Tongue (tissue), 1 donor: ENCODE measurements at regions not wholly inside any gene's neighbourhood (a gene's known extent, or its start where the extent isn't known, plus 50 kb on each side); places are given as distances from the start of the nearest gene placed in this dataset.

Experiments
- DNase-seq: peaks from one replicate; pipeline ENCODE4 v3.0.0-alpha.2; 2015

DNA sequence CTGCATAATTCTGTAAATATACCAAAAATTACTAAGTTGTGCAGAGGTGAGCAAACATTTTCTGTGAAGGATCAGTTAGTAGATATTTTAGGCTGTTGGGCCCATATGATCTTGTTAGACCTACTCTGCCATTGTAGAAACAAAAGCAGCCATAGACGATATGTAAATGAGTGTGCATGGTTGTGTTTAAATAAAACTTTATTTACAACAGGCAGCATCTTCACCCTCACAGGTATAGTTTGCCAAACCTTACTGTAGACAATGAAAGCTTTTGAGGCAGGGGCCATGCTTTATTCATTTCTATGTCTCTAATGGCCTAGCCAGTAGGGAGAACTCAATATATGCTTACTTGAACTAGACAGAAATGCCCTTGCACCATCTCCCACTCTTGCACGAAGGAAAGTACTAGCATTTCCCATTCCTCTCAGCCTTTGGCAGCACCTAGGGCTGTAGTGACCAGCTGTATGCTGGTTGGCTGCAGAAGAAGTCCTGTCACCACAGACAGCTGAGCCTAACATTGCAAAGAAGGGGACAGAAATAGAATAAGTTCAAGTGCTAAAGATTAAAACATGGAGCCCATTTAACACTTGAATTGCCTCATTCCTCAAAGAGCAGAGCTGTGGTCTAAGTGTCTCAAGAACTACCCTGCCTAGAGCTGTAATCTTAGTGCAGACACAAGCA is 305.1 kb upstream of the MGAT5 start:
- DNase-seq = peak; percentile 49

DNA sequence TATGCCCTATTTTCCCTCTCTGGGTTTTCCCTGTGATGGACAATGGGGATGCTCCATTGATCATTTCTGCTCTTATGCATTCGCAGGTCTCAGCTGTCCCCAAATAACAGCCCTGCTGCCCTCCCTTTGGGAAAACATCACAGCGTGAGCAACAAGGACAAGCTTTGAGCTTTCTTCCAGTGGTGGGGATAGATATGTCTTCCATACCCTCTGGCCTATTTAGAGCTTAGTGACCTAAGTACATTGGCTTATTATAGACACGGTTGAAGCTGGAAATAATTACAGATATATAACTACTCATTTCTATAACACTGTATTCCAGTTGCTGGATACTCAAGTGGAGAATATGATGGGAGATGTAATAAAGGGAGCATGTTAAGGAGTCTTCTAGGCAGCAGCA is 304.3 kb upstream of the MGAT5 start:
- peak; percentile 12 for DNase-seq

DNA sequence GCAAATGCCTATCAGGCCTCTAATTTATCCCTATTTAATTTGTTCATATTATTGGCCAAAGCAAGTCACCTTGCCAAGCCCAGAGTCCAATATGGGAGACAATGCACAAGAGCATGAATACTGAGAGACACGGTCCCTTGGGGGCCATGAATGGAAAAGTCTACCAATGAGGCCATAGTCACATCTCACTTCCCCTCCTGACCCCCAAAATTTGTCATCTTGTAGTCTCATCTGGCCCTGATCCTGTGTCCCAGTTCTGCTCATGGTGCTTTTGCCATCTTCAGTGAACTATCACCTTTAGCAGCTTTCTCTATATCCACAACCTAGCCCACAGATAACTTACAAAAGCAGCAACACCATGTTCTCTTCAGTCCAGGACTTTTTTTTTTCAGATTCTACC is 302.7 kb upstream of the MGAT5 start:
- no peak for DNase-seq

DNA sequence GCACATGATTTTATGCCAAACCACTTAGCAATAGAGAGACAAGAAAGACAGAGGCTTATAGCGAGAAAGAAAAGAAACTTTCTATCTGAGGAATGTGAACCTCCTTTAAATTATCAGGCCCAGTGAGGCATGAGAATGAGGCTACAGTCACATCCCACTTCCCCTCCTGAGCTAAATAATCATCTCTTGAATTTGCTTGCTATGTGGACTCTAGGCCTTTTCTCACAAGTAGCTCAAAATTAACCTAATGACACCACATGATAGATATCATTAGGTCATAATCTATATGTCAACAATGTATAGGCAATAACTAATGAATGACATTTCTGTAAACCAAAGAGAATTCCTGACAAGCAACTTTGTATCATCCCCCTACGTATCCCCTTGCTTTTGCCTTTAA is 301.5 kb upstream of the MGAT5 start:
- no peak for DNase-seq

DNA sequence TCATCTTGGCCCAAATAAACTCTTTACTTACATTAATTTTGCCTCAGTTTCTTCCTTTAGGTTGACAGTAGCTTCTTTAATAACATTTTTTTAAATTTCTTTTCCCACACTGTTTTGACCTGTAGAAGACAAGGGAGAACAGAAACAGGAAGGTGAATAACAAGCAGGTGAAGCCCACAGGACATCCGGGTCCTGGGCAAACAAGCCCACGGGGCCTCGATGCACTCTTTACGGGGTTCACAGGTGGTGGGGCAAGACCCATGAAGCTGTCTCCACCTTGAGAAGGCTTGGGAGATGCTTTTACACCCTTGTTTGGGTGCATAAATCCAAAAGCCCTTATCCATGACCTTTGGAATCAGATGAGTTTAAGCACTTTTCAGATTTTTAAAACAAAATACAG is 301.0 kb upstream of the MGAT5 start:
- no peak for DNase-seq

DNA sequence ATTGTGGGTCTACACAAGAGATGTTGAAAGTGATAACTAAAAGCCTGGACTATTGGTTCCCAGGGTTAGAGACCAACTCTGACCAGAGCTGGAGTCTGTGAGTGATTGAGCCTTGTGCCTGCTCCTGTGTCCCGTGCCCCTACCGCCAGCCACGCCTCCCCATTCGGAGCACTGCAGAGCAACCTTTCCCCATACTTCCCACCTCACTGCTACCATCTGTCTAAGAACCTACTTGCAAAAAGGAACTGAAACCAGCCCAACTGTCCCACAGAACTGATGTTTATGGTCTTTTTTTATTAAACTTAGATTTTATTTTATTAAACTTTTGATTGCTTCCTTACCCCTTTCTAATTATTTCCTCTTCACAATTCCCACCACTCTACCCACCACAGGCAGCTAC is 300.3 kb upstream of the MGAT5 start:
- DNase-seq = no peak

DNA sequence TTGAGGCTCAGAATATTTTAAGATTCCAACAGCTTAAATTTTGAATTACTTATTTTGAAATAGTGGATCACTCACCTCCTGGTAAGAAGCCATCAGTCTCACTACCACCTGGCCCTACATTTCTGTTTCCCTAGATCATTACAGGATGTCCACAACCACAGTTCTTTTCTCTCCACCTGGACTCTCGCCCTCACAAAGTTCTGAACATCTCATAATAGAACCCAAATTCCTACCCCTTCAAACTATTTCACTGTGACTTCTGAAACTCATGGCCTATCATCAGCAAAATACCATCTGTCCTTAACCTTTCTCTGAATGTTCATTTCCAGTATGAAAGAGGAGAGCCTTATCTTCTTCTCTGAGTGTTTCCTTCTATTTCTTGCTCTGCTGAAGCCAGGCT is 299.2 kb upstream of the MGAT5 start:
- no peak for DNase-seq

DNA sequence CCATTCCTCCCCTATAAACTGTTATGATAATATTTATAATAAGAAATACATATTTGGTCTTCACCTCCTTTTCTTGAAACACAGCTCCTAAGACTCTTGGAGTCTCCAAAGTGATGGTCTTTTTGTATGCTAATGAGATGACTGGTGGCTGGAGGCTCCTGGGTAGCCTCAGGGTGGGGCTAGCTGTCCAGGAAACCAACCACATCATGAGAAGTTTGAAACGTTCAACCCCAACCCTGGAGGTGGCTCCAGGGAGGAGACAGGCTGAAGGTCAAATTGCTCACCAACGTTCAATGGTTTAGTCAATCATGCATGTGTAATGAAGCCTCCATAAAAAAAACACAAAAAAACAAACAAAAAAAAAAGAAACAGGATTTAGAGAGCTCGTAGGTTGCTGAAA is 298.7 kb upstream of the MGAT5 start:
- no peak for DNase-seq

DNA sequence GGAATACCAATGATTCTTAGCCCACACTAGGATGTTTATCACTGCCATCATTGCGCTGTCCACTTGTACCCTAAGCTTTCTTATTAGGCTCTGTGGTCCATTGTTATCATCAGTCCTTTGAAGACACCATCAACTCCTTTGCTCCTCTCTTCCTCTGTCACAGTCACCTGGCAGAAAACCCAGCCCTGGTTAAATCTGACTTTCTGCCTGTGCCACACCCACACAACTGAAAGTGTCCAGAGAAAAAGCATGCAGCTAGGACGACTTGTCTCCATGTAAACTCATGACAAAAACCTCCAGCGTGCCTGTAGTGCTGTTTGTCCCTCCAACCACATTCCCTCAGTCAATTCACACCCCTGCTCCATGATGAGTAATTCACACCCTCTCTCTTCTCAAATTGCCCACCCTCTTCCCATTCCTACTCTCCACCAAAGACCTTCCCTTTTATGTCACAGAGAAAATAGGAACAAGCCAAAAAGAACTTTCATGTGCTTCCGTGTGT is 297.4 kb upstream of the MGAT5 start:
- no peak for DNase-seq

DNA sequence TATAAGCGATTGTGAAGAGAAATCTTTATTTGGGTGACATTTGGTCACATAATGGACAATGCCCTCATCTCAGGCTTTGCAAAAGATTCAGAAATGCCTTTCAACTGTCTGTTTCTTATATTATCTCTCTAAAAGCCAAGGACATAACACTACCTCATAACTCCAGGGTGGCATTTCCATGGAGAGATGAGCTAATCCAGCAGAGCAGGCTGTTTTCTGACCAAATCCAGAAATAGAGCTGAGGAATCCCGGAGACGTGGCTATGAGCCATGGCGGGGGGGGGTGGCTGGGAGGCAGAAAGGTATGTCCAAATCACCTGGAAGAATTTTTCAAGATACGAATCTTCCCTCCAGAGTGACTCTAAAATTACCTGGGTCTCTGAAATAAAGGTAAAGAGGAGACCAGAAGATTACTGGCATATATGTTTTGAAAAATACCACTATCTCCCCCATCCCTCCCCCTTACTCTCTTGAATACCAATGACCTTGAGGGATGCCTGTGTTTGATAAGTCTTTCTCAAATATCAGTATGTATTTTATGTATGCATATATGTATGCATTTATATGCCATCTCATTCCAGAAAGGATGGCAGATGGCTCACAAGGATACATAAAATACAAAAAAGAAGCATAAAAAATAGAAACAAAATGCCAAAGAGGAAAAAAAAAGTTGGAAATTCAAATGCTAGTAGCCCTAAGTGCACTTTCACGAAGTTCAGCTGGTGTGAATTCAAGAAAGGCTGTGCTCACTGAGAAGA is 296.0 kb upstream of the MGAT5 start:
- DNase-seq = no peak

DNA sequence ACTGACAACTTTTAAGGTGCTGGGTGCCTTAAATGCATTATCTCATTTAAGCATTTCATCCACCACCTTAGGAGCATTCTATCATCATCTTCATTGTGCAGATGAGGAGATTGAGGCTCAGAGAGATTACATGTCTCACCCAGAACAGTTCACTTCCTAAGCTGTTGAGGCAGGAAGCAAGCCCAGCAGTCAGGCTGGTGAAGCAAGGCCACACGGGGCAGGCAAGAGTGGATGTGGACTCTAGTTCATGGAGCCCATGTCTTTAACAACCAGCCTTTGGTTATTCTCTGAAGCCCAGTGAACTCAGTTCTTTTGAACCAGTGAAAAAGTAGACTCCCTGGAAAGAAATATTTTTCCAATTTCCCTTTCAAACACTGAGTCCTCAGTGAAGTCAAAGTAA is 294.8 kb upstream of the MGAT5 start:
- DNase-seq = no peak

DNA sequence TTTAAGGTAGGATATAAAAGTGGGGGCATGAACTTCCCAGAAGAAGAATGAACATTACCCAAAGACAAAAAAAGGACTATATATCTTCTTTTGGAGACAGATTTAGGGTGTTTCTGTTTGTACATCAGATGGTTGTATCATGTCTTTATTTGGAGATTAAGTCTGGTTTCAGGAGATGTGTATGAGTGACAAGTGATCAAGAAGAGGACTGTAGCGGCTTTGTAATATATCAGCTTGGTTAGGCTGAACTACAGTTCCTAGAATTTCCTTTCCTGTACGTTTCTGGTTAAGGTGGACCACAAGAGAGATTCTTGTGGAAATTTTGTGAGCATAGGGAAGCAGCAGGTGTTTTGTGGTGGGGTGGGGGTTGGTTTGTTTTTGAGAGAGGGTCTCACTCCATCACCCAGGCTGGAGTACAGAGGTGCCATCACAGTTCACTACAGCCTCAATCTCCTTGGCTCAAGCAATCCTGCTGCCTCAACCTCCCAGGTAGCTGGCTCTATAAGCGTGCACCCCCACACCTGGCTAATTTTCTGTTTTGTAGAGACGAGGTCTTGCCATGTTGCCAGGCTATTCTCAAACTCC is 287.1 kb upstream of the MGAT5 start:
- no peak for DNase-seq

DNA sequence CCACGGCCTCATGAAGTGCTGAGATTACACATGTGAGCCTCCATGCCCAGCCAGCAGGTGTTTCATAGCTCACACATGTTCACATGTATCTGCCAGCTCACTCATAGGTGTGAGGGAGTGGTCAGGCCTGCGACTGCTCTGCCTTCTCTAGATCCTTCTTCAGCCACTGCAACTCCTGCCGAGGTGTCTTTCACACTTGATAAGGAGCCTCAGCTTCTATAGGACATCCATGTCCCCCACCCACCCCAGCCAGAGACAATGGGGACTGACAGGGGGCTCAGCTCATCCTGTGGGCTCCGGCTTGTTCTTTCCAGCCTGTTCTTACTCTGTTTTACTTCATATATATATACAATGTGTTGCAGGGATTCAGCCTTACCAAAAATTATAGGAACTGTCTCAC is 286.5 kb upstream of the MGAT5 start:
- no peak for DNase-seq

DNA sequence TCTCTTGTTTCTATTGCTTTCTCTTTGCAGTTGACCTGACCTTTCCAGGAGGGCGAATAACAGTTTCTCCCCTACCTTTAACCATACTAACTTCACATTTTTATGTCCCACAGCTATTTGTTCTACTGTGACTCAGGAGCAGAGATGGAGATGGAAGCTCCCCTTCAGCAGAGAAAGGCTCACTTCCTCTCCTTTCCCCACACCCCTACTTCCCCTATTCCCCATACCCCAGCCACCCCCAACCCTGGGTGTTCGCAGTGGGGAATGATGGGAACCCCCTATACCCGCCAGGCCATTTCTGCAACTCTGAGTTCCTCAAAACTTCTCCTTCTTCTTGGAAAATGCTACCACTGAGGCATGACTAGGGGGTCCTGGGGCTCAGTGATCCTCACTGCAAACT is 285.4 kb upstream of the MGAT5 start:
- DNase-seq = no peak

DNA sequence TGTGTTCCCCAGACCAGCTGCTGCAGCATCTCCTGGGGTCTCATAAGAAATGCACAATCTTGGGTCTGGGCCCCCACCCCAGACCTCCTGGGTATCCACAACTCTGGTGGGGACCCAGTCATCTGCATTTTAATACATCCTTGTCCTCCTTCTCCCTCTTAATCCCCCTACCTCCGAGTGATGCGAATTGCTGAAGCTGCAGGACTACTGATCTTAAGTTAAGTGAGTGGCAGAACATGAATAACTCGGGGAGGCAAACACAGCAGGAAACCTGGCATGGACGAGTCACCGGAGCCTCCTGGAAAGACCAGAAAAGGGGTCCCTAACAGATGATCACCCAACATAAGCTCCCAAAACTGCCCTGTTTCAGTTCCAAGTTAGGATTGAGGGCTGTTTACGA is 283.2 kb upstream of the MGAT5 start:
- no peak for DNase-seq

DNA sequence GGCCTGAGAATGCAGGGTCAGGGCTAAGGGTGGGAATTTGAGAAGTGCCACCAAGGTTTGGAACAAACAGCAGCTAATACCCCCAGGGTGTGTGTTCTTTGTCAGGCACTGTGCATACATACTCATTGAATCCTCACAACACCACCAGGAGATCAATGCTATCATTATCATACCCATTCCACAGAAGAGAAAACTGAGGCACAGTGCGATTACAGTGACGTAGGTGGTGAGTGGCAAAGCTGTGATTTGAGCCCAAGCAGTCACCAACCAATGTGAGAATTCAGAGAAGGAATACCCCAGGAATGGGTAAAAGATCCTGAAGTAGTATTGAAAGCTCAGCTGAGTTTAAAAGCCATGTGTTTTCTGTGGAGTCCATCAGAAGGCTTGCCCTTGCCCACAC is 281.6 kb upstream of the MGAT5 start:
- no peak for DNase-seq

DNA sequence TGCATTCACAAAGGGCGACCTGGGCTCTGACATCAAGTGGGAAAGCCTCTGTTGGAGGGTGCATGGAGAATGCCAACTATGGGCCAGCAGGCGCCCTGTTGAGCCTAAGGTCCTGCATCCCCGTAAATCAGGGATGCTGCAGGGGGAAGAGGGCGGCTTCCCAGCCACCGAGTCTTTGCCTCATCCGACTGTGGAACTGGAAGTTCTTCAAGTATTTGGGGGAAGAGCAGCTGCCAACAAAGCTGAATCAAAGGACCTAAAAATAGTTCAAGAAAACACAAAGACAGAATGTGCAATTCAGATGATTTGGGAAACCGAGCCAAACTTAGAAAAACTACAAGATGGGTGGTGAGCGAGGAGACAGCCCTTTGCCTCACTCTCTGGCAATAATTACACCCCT is 281.1 kb upstream of the MGAT5 start:
- DNase-seq = peak; percentile 48

DNA sequence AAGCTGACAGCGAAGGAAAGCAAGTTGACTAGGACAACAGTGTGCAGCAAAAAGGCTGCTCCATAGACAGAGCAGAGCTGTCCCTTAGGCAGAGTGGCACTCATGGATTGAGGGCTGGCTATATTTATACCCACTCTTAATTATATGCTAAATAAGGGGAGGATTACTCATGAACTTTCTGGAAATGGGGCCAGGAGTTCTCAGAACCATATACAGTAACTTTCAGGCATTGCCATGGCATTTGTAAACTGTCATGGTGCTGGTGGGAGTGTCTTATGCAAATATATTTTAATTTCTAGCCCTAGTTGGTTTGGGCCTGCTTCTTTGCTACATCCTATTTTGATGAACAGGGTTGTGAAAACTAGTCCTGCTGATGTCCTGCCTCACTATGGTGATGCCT is 279.5 kb upstream of the MGAT5 start:
- no peak for DNase-seq

DNA sequence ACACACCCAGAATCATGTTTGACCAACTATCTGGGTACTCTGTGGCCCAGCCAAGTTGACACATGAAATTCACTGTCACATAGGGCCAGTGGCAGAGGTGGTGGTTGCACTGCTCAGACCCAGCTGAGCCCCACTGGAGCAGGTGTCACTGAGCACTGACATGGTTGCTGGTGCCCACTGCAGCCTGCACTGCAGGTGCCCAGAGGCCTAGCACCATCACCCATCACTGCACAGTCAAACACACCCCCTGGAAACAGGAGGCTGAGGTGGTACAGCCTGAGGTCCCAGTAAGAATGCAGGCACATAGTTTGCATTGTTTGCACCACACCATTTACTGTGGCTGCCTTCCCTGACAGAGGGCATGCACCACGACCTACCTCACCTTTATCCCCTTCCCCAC is 278.7 kb upstream of the MGAT5 start:
- no peak for DNase-seq

DNA sequence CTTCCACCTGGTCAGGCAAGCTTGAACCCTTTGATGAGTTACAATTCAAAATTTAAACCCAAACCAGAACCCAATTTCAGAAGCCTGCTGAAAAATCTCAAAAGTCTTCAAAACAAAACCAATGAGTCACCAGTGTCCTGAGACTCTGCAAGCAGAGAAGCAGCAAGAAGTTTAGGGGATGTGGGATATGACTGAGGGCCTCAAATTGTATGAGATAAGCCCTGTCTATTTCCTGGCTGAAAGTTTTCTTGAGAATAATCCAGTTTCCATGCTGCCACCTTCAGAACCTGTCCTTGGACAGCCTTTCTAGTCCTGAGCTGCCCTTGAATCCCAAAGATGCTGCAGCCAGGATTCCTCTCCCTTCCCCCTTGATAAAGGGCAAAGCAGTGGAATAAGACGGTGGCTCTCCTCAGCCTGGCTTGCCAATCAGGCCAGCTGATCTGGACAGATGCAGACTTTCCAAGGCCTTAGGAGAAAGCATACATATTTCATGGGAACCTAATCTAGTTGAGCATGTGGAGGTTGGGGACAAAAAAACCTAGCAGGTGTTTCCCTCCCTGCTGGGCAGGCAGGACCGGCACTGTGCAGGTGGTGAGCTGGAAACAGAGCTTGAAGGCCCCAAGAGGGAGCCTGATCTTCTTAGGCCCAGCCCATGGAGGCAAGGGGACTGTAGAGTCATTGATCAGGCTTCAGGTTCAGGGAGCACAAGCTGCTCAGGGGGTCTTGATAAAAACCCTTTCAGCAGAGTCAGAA is 278.0 kb upstream of the MGAT5 start:
- DNase-seq = no peak

DNA sequence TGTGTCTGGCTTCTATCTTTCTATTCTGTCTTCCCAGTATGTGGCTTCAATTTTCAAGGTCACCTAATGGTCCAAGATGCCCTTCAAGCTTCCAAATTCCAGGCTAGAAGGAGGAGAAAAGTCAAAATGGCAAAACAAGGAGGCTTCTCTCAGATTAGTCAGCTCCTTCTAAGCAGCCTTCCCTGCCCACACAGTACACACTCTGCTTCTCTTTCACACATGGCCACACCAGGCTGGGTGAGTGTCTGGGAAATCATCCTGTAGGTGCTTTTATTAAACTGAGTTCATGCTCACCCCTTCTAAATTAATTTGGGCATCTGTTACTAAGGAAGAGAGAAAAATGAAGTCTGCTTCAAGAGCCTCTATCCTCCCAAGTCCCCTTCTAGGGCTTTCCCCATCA is 277.2 kb upstream of the MGAT5 start:
- DNase-seq = no peak

DNA sequence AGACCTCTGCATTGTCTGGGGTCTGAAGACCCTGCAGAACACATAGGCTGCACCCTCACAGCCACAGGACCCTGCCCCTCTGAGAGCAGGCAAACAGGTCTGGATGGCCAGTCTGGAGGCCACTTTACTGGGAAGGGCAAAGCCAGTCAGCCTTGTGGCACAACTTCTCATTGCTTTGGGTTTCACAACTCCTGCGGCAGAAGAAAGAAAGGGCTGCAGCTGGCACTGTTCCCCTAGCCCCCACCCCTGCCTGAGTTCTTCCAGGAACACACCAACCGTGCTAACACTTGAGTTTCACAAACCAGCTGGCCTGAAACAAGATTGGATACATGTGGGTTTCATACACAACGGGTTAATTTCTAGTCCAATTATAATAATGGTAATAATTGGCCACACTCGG is 276.5 kb upstream of the MGAT5 start:
- peak; percentile 32 for DNase-seq

DNA sequence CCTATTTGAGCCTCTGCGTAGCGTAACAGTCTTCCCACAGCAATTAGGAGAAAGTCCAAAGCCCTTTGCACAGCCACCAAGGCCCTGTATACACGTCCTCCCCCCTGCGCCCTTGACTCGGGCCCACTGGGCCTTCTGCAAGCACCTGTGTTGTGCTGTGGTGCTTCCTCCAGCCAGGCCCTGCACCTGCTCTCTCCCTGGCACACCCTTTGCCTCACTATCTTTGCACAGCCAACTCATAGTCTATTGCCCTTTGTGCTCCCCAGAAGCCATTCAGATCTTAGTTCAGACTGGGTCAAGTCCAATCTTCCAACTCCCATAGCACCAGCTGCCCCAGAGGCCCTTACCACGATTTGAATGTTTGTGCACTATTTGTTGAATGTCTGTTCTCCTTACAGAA is 271.6 kb upstream of the MGAT5 start:
- DNase-seq = no peak
